ENCODE measurements at regions not wholly inside any gene's neighbourhood (a gene's known extent, or its start where the extent isn't known, plus 50 kb on each side); places are given as distances from the start of the nearest gene placed in this dataset.

DNA sequence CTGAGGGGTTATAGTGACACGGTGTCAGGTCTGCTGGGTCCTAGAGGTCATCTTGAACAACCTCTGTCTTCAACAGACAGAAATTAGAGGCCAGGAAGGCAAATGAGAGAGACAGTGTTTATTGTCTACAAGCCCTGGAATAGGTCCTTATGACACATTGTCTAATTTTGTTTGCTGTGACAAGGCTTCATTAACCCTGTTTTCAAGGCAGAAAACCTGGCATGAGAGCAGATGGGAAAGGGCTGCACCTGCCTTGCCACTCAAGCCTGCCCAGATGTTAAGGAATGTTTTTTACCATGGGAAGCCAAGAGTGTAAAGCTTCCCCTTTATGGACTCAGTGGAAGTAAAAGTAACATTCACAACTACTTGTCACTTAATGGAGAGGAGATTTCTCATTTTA, 275.3 kb downstream of the KCNS3 start (continued):
- TF ChIP-seq, protein P1, sequence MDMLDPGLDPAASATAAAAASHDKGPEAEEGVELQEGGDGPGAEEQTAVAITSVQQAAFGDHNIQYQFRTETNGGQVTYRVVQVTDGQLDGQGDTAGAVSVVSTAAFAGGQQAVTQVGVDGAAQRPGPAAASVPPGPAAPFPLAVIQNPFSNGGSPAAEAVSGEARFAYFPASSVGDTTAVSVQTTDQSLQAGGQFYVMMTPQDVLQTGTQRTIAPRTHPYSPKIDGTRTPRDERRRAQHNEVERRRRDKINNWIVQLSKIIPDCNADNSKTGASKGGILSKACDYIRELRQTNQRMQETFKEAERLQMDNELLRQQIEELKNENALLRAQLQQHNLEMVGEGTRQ (IDR thresholded peaks at IDR 0.05; ENCODE audit: low read length) = no peak
- TF ChIP-seq CHD1 (IDR thresholded peaks at IDR 0.05; ENCODE audit: low read depth, low read length) (no peak), CBX8 (IDR thresholded peaks at IDR 0.05; ENCODE audit: borderline replicate concordance, low read depth, low read length) (no peak), NRF1 (IDR thresholded peaks at IDR 0.05; ENCODE audit: low read depth, low read length) (no peak)
